B cell (primary cell): ENCODE measurements at regions not wholly inside any gene's neighbourhood (a gene's known extent, or its start where the extent isn't known, plus 50 kb on each side); places are given as distances from the start of the nearest gene placed in this dataset.

ENCODE experiments used
- EZH2 ChIP-seq: IDR thresholded peaks from 2 replicates; pipeline ENCODE4 v1.6.1; 2012; ENCODE audit warnings: borderline replicate concordance, low read depth, mild to moderate bottlenecking, moderate library complexity, low read length; ENCODE audit not compliant: insufficient read depth, poor library complexity, severe bottlenecking
- TF ChIP-seq, protein P1 (sequence below): fragments of 200-600 bp; IDR thresholded peaks from one replicate; pipeline ENCODE4 v1.8.0; 2022; ENCODE audit warnings: antibody characterized with exemption, mild to moderate bottlenecking

DNA sequence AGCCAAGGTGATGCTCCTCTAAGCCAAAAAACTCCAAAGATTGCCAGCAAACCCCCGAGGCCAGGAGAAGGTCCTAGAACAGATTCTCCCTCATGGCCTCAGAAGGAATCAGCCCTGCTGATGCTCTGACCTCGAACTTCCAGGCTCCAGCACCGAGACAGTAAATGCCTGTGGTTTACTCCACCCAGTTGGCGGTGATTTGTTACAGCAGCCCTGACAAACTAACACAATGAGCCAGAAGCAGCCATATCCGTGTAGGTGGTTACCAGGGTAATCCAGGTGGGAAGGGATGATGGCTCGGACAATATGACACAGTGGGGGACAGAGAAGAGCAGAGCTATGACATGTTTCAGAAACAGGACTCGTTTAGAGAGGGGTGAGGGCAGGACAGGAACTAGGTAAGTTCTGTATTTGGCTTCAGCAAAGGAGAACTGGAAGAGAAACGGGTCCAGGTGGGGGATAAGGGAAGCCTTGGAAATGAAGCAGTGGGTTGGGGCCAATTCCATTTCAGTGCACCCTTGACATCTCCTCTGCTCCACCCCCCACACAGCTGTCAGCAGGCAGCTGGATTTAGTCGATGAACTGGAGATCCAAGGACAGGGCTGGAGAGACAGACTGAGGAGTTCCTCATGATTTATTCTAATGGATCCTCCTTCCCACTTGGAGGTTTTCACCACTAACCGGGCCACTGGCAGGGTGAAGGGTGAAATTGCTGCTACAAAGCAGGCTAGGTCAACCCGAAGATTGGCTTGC is 179.7 kb upstream of the SH3BP4 start:
- TF ChIP-seq, protein P1, sequence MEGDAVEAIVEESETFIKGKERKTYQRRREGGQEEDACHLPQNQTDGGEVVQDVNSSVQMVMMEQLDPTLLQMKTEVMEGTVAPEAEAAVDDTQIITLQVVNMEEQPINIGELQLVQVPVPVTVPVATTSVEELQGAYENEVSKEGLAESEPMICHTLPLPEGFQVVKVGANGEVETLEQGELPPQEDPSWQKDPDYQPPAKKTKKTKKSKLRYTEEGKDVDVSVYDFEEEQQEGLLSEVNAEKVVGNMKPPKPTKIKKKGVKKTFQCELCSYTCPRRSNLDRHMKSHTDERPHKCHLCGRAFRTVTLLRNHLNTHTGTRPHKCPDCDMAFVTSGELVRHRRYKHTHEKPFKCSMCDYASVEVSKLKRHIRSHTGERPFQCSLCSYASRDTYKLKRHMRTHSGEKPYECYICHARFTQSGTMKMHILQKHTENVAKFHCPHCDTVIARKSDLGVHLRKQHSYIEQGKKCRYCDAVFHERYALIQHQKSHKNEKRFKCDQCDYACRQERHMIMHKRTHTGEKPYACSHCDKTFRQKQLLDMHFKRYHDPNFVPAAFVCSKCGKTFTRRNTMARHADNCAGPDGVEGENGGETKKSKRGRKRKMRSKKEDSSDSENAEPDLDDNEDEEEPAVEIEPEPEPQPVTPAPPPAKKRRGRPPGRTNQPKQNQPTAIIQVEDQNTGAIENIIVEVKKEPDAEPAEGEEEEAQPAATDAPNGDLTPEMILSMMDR, result no peak
- no peak for TF ChIP-seq EZH2
